Trophoblast cell (in vitro differentiated cells and primary cell): ENCODE measurements at regions not wholly inside any gene's neighbourhood (a gene's known extent, or its start where the extent isn't known, plus 50 kb on each side); places are given as distances from the start of the nearest gene placed in this dataset.

Experiments used
- DNase-seq, 2 donors: peaks; one replicate each; pipeline ENCODE4 v3.0.0-alpha.2; 2016
- H2AFZ ChIP-seq: 2 replicates; pipeline ENCODE4 v1.6.1; 2013; ENCODE audit warnings: low read length, moderate library complexity, mild to moderate bottlenecking; ENCODE audit not compliant: insufficient read depth, poor library complexity
- H2AK5ac ChIP-seq: 2 replicates; pipeline ENCODE4 v1.6.1; 2013; ENCODE audit warnings: mild to moderate bottlenecking, low read length
- H2BK120ac ChIP-seq: 2 replicates; pipeline ENCODE4 v1.6.1; 2013; ENCODE audit warnings: low read length, mild to moderate bottlenecking, moderate library complexity; ENCODE audit not compliant: insufficient read depth, poor library complexity
- H2BK12ac ChIP-seq: 2 replicates; pipeline ENCODE4 v1.6.1; 2013; ENCODE audit warnings: mild to moderate bottlenecking, low read length, moderate library complexity
- H2BK5ac ChIP-seq: 2 replicates; pipeline ENCODE4 v1.6.1; 2013; ENCODE audit warnings: low read length, low read depth, moderate library complexity, mild to moderate bottlenecking; ENCODE audit not compliant: poor library complexity
- H3K14ac ChIP-seq: 2 replicates; pipeline ENCODE4 v1.6.1; 2013; ENCODE audit warnings: mild to moderate bottlenecking, low read length
- H3K18ac ChIP-seq: 2 replicates; pipeline ENCODE4 v1.6.1; 2013; ENCODE audit warnings: mild to moderate bottlenecking, low read length
- H3K23ac ChIP-seq: 2 replicates; pipeline ENCODE4 v1.6.1; 2013; ENCODE audit warnings: low read length
- H3K27ac ChIP-seq: 2 replicates; pipeline ENCODE4 v1.5.1; 2013; ENCODE audit warnings: low read depth, mild to moderate bottlenecking, inconsistent platforms, low read length, moderate library complexity
- H3K27me3 ChIP-seq: 2 replicates; pipeline ENCODE4 v1.6.1; 2013; ENCODE audit warnings: inconsistent platforms, mild to moderate bottlenecking, low read length, moderate library complexity; ENCODE audit not compliant: insufficient read depth
- H3K36me3 ChIP-seq, 2 experiments: 1 replicate in 1 of 2; 2 replicates in 1 of 2; pipeline ENCODE4 v1.6.1; 2013; ENCODE audit warnings: low read length in 2 of 2, mild to moderate bottlenecking in 2 of 2, moderate library complexity in 1 of 2; ENCODE audit not compliant: insufficient read depth in 2 of 2, control insufficient read depth in 1 of 2
- H3K4ac ChIP-seq: 2 replicates; pipeline ENCODE4 v1.6.1; 2013; ENCODE audit warnings: low read depth, mild to moderate bottlenecking, low read length, moderate library complexity
- H3K4me1 ChIP-seq, 2 experiments: 1 replicate in 1 of 2; 2 replicates in 1 of 2; pipeline ENCODE4 v1.6.1; 2013; ENCODE audit warnings: low read length in 2 of 2, mild to moderate bottlenecking in 2 of 2, moderate library complexity in 1 of 2; ENCODE audit not compliant: insufficient read depth in 2 of 2, control insufficient read depth in 1 of 2
- H3K4me2 ChIP-seq: 2 replicates; pipeline ENCODE4 v1.6.1; 2013; ENCODE audit warnings: inconsistent platforms, mild to moderate bottlenecking, low read length, moderate library complexity
- H3K4me3 ChIP-seq: 2 replicates; pipeline ENCODE4 v1.5.1; 2013; ENCODE audit warnings: mild to moderate bottlenecking, low read depth, low read length, inconsistent platforms
- H3K79me1 ChIP-seq: one replicate; pipeline ENCODE4 v1.6.1; 2013; ENCODE audit warnings: low read length
- H3K79me2 ChIP-seq: 2 replicates; pipeline ENCODE4 v1.6.1; 2013; ENCODE audit warnings: low read length, mild to moderate bottlenecking; ENCODE audit not compliant: control insufficient read depth, insufficient read depth, poor library complexity
- H3K9ac ChIP-seq: 2 replicates; pipeline ENCODE4 v1.6.1; 2013; ENCODE audit warnings: mild to moderate bottlenecking, low read length
- H3K9me3 ChIP-seq: 2 replicates; pipeline ENCODE4 v1.6.1; 2013; ENCODE audit warnings: low read depth, mild to moderate bottlenecking, control low read depth, inconsistent platforms, low read length; ENCODE audit not compliant: insufficient read depth
- H4K12ac ChIP-seq: 2 replicates; pipeline ENCODE4 v1.6.1; 2013; ENCODE audit warnings: low read depth, mild to moderate bottlenecking, low read length, moderate library complexity
- H4K8ac ChIP-seq: 2 replicates; pipeline ENCODE4 v1.6.1; 2013; ENCODE audit warnings: low read depth, mild to moderate bottlenecking, low read length, moderate library complexity
- H4K91ac ChIP-seq: one replicate; pipeline ENCODE4 v1.6.1; 2013; ENCODE audit warnings: low read depth, mild to moderate bottlenecking, low read length, moderate library complexity
- WGBS: extraction: QIAGEN DNeasy Blood & Tissue Kit; methylation state at CpG from one replicate; pipeline ENCODE4 v1.1.7; 2013; ENCODE audit warnings: missing lambda C conversion rate; ENCODE audit not compliant: insufficient read length, insufficient coverage; ENCODE audit errors: extremely low coverage; 5-methylcytosine and 5-hydroxymethylcytosine counted together

DNA sequence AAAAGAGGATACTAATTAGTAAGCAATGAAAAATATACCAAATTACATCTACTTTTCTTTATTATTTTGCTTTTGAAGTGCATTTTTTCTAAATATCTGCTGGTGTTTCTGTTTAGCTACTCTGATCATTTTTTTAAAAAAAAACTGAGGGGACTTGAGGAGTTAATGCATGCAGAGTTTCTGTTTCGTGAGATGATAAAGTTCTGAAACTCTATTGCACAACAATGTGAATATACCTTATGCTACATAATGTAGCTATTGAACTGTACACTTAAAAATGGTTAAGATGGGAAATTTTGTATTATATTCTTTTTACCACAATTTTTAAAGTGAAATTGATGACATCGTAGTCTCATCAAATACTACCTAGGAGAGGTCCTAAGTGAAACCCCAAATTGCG, 288.3 kb upstream of the NR4A3 start:
- H3K36me3 ChIP-seq, result no peaks in the 10 kb centered on the region
- no peak overlapping the region for H3K4ac ChIP-seq
- no peak overlapping the region for H2BK5ac ChIP-seq
- H3K27ac ChIP-seq, result no peak overlapping the region
- no peak overlapping the region for H2AFZ ChIP-seq
- H3K14ac ChIP-seq, result no peak overlapping the region
- H3K79me1 ChIP-seq, result no peaks in the 10 kb centered on the region
- no peak overlapping the region for H2AK5ac ChIP-seq
- no peak for DNase-seq
- WGBS, result no CpG with 5 or more reads among the region's 3 CpGs
- H3K79me2 ChIP-seq, result no peaks in the 10 kb centered on the region
- H3K18ac ChIP-seq, result no peak overlapping the region
- H4K8ac ChIP-seq, result no peak overlapping the region
- no peak overlapping the region for H3K23ac ChIP-seq
- no peaks in the 10 kb centered on the region for H3K9me3 ChIP-seq
- H2BK12ac ChIP-seq, result no peak overlapping the region
- no peaks in the 10 kb centered on the region for H3K4me1 ChIP-seq
- no peak overlapping the region for H3K9ac ChIP-seq
- H3K27me3 ChIP-seq, result no peaks in the 10 kb centered on the region
- no peak overlapping the region for H3K4me2 ChIP-seq
- H2BK120ac ChIP-seq, result no peak overlapping the region
- H3K4me3 ChIP-seq, result no peak overlapping the region
- H4K12ac ChIP-seq, result no peak overlapping the region
- no peak overlapping the region for H4K91ac ChIP-seq

DNA sequence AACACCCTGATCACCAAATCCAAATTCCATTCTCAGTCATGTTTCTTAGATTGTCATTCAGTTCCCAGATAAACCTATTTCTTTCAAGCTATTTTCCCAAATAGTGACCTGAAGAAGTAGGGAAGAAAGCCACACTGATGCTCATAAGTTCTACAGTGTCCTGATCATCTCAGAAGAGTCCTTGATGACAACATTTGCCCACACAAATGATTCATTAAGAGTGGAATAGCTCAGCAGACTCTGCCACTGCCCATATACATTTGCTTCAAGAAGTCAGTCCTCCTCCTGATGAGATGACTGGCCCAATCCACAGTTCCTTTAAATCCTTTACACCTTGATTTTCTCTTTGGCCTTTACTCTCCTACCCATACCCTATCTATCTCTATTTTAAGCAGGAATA, 283.7 kb upstream of the NR4A3 start:
- no peak overlapping the region for H3K4me3 ChIP-seq
- H3K27ac ChIP-seq, result no peak overlapping the region

DNA sequence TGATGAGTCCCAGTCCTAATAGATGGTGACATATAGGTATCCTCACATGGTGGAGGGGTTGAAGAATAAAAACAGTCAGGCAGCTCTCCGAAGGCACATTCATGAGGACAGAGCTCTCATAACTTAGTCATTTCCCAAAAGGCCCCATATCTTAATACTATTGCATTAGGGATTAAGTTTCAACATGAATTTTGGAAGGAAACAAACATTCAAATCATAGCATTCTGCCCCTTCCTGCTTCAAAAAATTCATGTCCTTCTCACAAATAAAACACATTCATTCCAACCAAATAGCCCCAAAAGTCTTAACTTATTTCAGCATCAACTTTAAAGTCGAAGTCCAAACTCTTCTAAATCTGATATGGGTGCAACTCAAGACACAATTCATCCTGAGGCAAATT, 277.2 kb upstream of the NR4A3 start:
- H2BK5ac ChIP-seq, result no peak overlapping the region
- H3K4me3 ChIP-seq, result no peak overlapping the region
- no peak overlapping the region for H2AFZ ChIP-seq
- no peaks in the 10 kb centered on the region for H3K36me3 ChIP-seq
- no peak overlapping the region for H3K18ac ChIP-seq
- H2AK5ac ChIP-seq, result no peak overlapping the region
- H3K27me3 ChIP-seq, result no peaks in the 10 kb centered on the region
- H3K4ac ChIP-seq, result no peak overlapping the region
- DNase-seq, result no peak
- H3K23ac ChIP-seq, result no peak overlapping the region
- no peak overlapping the region for H4K12ac ChIP-seq
- no peak overlapping the region for H3K14ac ChIP-seq
- no peaks in the 10 kb centered on the region for H3K4me1 ChIP-seq
- H3K79me2 ChIP-seq, result no peaks in the 10 kb centered on the region
- no peak overlapping the region for H3K27ac ChIP-seq
- no peak overlapping the region for H4K91ac ChIP-seq
- no peak overlapping the region for H2BK120ac ChIP-seq
- no peak overlapping the region for H3K9ac ChIP-seq
- H4K8ac ChIP-seq, result no peak overlapping the region
- no peak overlapping the region for H2BK12ac ChIP-seq
- no CpG with 5 or more reads among the region's 2 CpGs for WGBS
- H3K9me3 ChIP-seq, result no peaks in the 10 kb centered on the region
- no peaks in the 10 kb centered on the region for H3K79me1 ChIP-seq
- H3K4me2 ChIP-seq, result no peak overlapping the region

More for the DNA sequence above, 283.7 kb upstream of the NR4A3 start:
- Histone ChIP-seq H4K91ac (no peak overlapping the region), H3K4me1 (no peaks in the 10 kb centered on the region), H4K12ac (no peak overlapping the region), H3K9ac (no peak overlapping the region), H2AFZ (no peak overlapping the region), H3K9me3 (no peaks in the 10 kb centered on the region), H2BK5ac (no peak overlapping the region), H3K4me2 (no peak overlapping the region), H2AK5ac (no peak overlapping the region), H3K79me1 (no peaks in the 10 kb centered on the region), H4K8ac (no peak overlapping the region), H3K36me3 (no peaks in the 10 kb centered on the region), H3K18ac (no peak overlapping the region), H3K27me3 (no peaks in the 10 kb centered on the region), H3K79me2 (no peaks in the 10 kb centered on the region), H2BK120ac (no peak overlapping the region), H3K14ac (no peak overlapping the region), H3K23ac (no peak overlapping the region), H2BK12ac (no peak overlapping the region), H3K4ac (no peak overlapping the region)
- no peak for DNase-seq

DNA sequence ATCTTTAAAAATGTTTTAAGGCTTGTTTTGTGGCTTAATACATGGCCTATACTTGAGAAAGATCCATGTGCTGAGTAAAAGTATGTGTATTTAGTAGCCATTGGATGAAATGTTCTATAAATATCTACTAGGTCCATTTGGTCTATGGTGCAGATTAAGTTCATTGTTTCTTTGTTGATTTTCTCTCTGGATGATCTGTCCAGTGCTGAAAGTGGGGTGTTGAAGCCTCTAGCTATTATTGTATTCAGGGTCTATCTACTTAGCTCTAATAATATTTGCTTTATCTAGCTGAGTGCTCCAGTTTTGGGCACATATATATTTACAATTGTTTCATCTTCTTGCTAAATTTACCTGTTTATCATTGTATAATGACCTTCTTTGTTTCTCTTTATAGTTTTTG, 272.2 kb upstream of the NR4A3 start:
- H3K27me3 ChIP-seq, result no peaks in the 10 kb centered on the region
- no peaks in the 10 kb centered on the region for H3K79me2 ChIP-seq
- no peak overlapping the region for H2BK12ac ChIP-seq
- H4K12ac ChIP-seq, result no peak overlapping the region
- H3K79me1 ChIP-seq, result no peaks in the 10 kb centered on the region
- no peak overlapping the region for H3K27ac ChIP-seq
- H2AFZ ChIP-seq, result no peak overlapping the region
- no peaks in the 10 kb centered on the region for H3K4me1 ChIP-seq
- H3K9me3 ChIP-seq, result no peaks in the 10 kb centered on the region
- DNase-seq, result no peak
- H3K23ac ChIP-seq, result no peak overlapping the region
- no peak overlapping the region for H2BK5ac ChIP-seq
- no peak overlapping the region for H2AK5ac ChIP-seq
- no peak overlapping the region for H3K4ac ChIP-seq
- no peak overlapping the region for H2BK120ac ChIP-seq
- H3K4me3 ChIP-seq, result no peak overlapping the region
- no peak overlapping the region for H3K9ac ChIP-seq
- H4K8ac ChIP-seq, result no peak overlapping the region
- H3K36me3 ChIP-seq, result no peaks in the 10 kb centered on the region
- H4K91ac ChIP-seq, result no peak overlapping the region
- no peak overlapping the region for H3K18ac ChIP-seq
- H3K4me2 ChIP-seq, result no peak overlapping the region
- no peak overlapping the region for H3K14ac ChIP-seq

DNA sequence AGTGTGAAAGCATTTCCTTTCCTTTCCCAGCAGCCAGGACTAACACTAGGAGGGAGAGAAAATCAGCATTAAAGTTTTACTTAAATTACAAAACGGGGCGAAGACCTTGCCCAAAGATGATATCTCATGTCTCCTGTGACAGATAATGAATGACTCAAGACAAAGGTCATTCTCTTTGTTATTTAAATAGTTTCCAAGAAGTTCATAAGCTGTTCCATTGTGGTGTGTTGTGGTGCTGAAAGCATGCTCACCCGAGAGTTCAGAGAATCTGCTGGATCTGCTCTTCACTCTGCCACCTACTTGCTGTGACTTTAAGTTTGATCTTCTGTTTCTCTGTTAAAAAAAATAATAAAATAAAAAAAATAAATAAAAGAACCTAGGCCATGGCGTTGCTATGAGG, 265.9 kb upstream of the NR4A3 start:
- Histone ChIP-seq H3K27me3 (no peaks in the 10 kb centered on the region), H3K9ac (no peak overlapping the region), H3K18ac (no peak overlapping the region), H3K27ac (no peak overlapping the region), H4K12ac (no peak overlapping the region), H3K9me3 (no peaks in the 10 kb centered on the region), H2BK12ac (no peak overlapping the region), H3K4me1 (no peaks in the 10 kb centered on the region), H2BK120ac (no peak overlapping the region), H3K4ac (no peak overlapping the region), H3K36me3 (no peaks in the 10 kb centered on the region), H2BK5ac (no peak overlapping the region), H3K14ac (no peak overlapping the region), H2AK5ac (no peak overlapping the region), H3K23ac (no peak overlapping the region), H4K8ac (no peak overlapping the region), H4K91ac (no peak overlapping the region), H3K4me3 (no peak overlapping the region), H3K79me1 (no peaks in the 10 kb centered on the region), H3K79me2 (no peaks in the 10 kb centered on the region), H3K4me2 (no peak overlapping the region), H2AFZ (no peak overlapping the region)
- DNase-seq, result no peak
- no CpG with 5 or more reads among the region's 4 CpGs for WGBS
